ENCODE measurements at regions not wholly inside any gene's neighbourhood (a gene's known extent, or its start where the extent isn't known, plus 50 kb on each side); places are given as distances from the start of the nearest gene placed in this dataset.

- WGBS (ENCODE audit: insufficient coverage): 9% methylated on average over 19 of the region's 43 CpGs
- H3K27me3 Mint-ChIP-seq: peaks cover 9 to 13% of the 10 kb centered on the region in 2 donors
- ATAC-seq (replicated peaks in 1 of 4) (peak; percentile 97 to 99 (median 98)), DNase-seq (peak; percentile 52 to 86 (median 74))
- ChIA-PET CTCF (interaction anchor here (0.7 to 0.9 kb wide), 3 partner anchors 8 to 153 kb away, joined by 3 to 4 read pairs (median 4); no protein-coding TSS in a partner anchor), POLR2A (no interaction called here)
- peak overlapping the region in 1 of 2 donors; percentile 22 for H3K27ac Mint-ChIP-seq
- Histone ChIP-seq H3K36me3 (ENCODE audit: control insufficient read depth in 2 of 2, extremely low read depth in 1 of 2, insufficient read depth in 1 of 2, low read length in 1 of 2) (no peaks in the 10 kb centered on the region), H3K27me3 (replicated peaks in 1 of 2; ENCODE audit: control insufficient read depth in 2 of 2, extremely low read depth in 1 of 2, insufficient read depth in 2 of 2, low read length in 1 of 2) (peaks cover 0 to 14% of the 10 kb centered on the region in 2 experiments), H3K4me1 (ENCODE audit: control insufficient read depth in 1 of 2, extremely low read depth in 1 of 2, insufficient read depth in 2 of 2, low read length in 2 of 2) (peaks cover 0 to 3% of the 10 kb centered on the region in 2 experiments), H3K9me3 (no peaks in the 10 kb centered on the region), H3K27ac (ENCODE audit: low read length) (no peak overlapping the region), H3K4me3 (ENCODE audit: control insufficient read depth in 1 of 2, extremely low read depth in 1 of 2, low read length in 1 of 2) (peak overlapping the region; percentile 33 to 36)
- H3K4me1 Mint-ChIP-seq: peaks cover 0 to 5% (median 3%) of the 10 kb centered on the region in 3 donors
- H3K4me3 Mint-ChIP-seq: peak overlapping the region; percentile 67 to 77 (median 69)
- H3K9me3 Mint-ChIP-seq: no peaks in the 10 kb centered on the region
- H3K36me3 Mint-ChIP-seq: no peaks in the 10 kb centered on the region
Observed at GRCh38 chr7:35537067-35538023, 157.6 kb downstream of the HERPUD2 start.

- no peaks in the 10 kb centered on the region for H3K36me3 Mint-ChIP-seq
- no peaks in the 10 kb centered on the region for H3K9me3 Mint-ChIP-seq
- peaks cover 0 to 5% (median 3%) of the 10 kb centered on the region in 3 donors for H3K4me1 Mint-ChIP-seq
- 92% methylated on average over 11 of the region's 11 CpGs for WGBS (ENCODE audit: insufficient coverage)
- ChIA-PET CTCF (interaction anchor here (0.6 to 0.9 kb wide), 4 partner anchors 16 to 541 kb away, joined by 3 read pairs; no protein-coding TSS in a partner anchor), POLR2A (no interaction called here)
- H3K4me1 ChIP-seq (ENCODE audit: control insufficient read depth in 1 of 2, extremely low read depth in 1 of 2, insufficient read depth in 2 of 2, low read length in 2 of 2): peaks cover 0 to 3% of the 10 kb centered on the region in 2 experiments
- H3K27ac ChIP-seq (ENCODE audit: low read length): no peak overlapping the region
- H3K27me3 ChIP-seq (replicated peaks in 1 of 2; ENCODE audit: control insufficient read depth in 2 of 2, extremely low read depth in 1 of 2, insufficient read depth in 2 of 2, low read length in 1 of 2): peaks cover 0 to 18% of the 10 kb centered on the region in 2 experiments
- H3K36me3 ChIP-seq (ENCODE audit: control insufficient read depth in 2 of 2, extremely low read depth in 1 of 2, insufficient read depth in 1 of 2, low read length in 1 of 2): no peaks in the 10 kb centered on the region
- DNase-seq (no peak), ATAC-seq (replicated peaks in 1 of 4) (no peak)
- H3K4me3 ChIP-seq (ENCODE audit: control insufficient read depth in 1 of 2, extremely low read depth in 1 of 2, low read length in 1 of 2): no peak overlapping the region
- H3K4me3 Mint-ChIP-seq: peak overlapping the region in 2 of 3 donors; percentile 48 to 67
- H3K27ac Mint-ChIP-seq: no peak overlapping the region
- peaks cover 9 to 17% of the 10 kb centered on the region in 2 donors for H3K27me3 Mint-ChIP-seq
- H3K9me3 ChIP-seq: no peaks in the 10 kb centered on the region
Observed at GRCh38 chr7:35536396-35536826, 158.5 kb downstream of the HERPUD2 start.

- no peaks in the 10 kb centered on the region for H3K9me3 ChIP-seq
- ChIA-PET CTCF (interaction anchor here (0.6 to 0.7 kb wide), 3 partner anchors 109 to 293 kb away, joined by 3 to 14 read pairs (median 3); no protein-coding TSS in a partner anchor), POLR2A (no interaction called here)
- H3K4me1 ChIP-seq (ENCODE audit: control insufficient read depth in 1 of 2, extremely low read depth in 1 of 2, insufficient read depth in 2 of 2, low read length in 2 of 2): peaks cover 0 to 3% of the 10 kb centered on the region in 2 experiments
- Mint-ChIP-seq H3K27me3 (peaks cover 6 to 16% of the 10 kb centered on the region in 2 donors), H3K36me3 (no peaks in the 10 kb centered on the region), H3K27ac (no peak overlapping the region), H3K4me3 (no peak overlapping the region), H3K9me3 (no peaks in the 10 kb centered on the region), H3K4me1 (peaks cover 0 to 5% (median 3%) of the 10 kb centered on the region in 3 donors)
- H3K4me3 ChIP-seq (ENCODE audit: control insufficient read depth in 1 of 2, extremely low read depth in 1 of 2, low read length in 1 of 2): no peak overlapping the region
- no peaks in the 10 kb centered on the region for H3K36me3 ChIP-seq (ENCODE audit: control insufficient read depth in 2 of 2, extremely low read depth in 1 of 2, insufficient read depth in 1 of 2, low read length in 1 of 2)
- DNase-seq (no peak), ATAC-seq (replicated peaks in 1 of 4) (no peak)
- peaks cover 0 to 21% of the 10 kb centered on the region in 2 experiments for H3K27me3 ChIP-seq (replicated peaks in 1 of 2; ENCODE audit: control insufficient read depth in 2 of 2, extremely low read depth in 1 of 2, insufficient read depth in 2 of 2, low read length in 1 of 2)
- no peak overlapping the region for H3K27ac ChIP-seq (ENCODE audit: low read length)
- WGBS (ENCODE audit: insufficient coverage): 68% methylated on average over 4 of the region's 6 CpGs
Observed at GRCh38 chr7:35533902-35534301, 161.0 kb downstream of the HERPUD2 start.

- WGBS (ENCODE audit: insufficient coverage): 69% methylated on average over 8 of the region's 16 CpGs
- Histone ChIP-seq H3K27ac (ENCODE audit: low read length) (no peak overlapping the region), H3K4me1 (ENCODE audit: control insufficient read depth in 1 of 2, extremely low read depth in 1 of 2, insufficient read depth in 2 of 2, low read length in 2 of 2) (no peaks in the 10 kb centered on the region), H3K27me3 (replicated peaks in 1 of 2; ENCODE audit: control insufficient read depth in 2 of 2, extremely low read depth in 1 of 2, insufficient read depth in 2 of 2, low read length in 1 of 2) (peaks cover 0 to 16% of the 10 kb centered on the region in 2 experiments), H3K9me3 (no peaks in the 10 kb centered on the region), H3K36me3 (ENCODE audit: control insufficient read depth in 2 of 2, extremely low read depth in 1 of 2, insufficient read depth in 1 of 2, low read length in 1 of 2) (no peaks in the 10 kb centered on the region), H3K4me3 (ENCODE audit: control insufficient read depth in 1 of 2, extremely low read depth in 1 of 2, low read length in 1 of 2) (no peak overlapping the region)
- Mint-ChIP-seq H3K36me3 (no peaks in the 10 kb centered on the region), H3K27ac (no peak overlapping the region), H3K4me3 (no peak overlapping the region), H3K9me3 (no peaks in the 10 kb centered on the region), H3K4me1 (no peaks in the 10 kb centered on the region), H3K27me3 (peaks cover 17 to 21% of the 10 kb centered on the region in 2 donors)
- CTCF ChIA-PET: no interaction called here
- ATAC-seq (replicated peaks in 1 of 4) (no peak), DNase-seq (no peak)
- POLR2A ChIA-PET: no interaction called here
Observed at GRCh38 chr7:35530124-35531109, 164.5 kb downstream of the HERPUD2 start.

- no peaks in the 10 kb centered on the region for H3K36me3 Mint-ChIP-seq
- no peak for DNase-seq
- ChIA-PET CTCF (no interaction called here), POLR2A (no interaction called here)
- peaks cover 17 to 21% of the 10 kb centered on the region in 2 donors for H3K27me3 Mint-ChIP-seq
- H3K27ac Mint-ChIP-seq: no peak overlapping the region
- ATAC-seq (replicated peaks in 1 of 4): no peak
- Histone ChIP-seq H3K27ac (ENCODE audit: low read length) (no peak overlapping the region), H3K27me3 (replicated peaks in 1 of 2; ENCODE audit: control insufficient read depth in 2 of 2, extremely low read depth in 1 of 2, insufficient read depth in 2 of 2, low read length in 1 of 2) (peaks cover 0 to 16% of the 10 kb centered on the region in 2 experiments), H3K4me1 (ENCODE audit: control insufficient read depth in 1 of 2, extremely low read depth in 1 of 2, insufficient read depth in 2 of 2, low read length in 2 of 2) (no peaks in the 10 kb centered on the region), H3K36me3 (ENCODE audit: control insufficient read depth in 2 of 2, extremely low read depth in 1 of 2, insufficient read depth in 1 of 2, low read length in 1 of 2) (no peaks in the 10 kb centered on the region), H3K9me3 (no peaks in the 10 kb centered on the region), H3K4me3 (ENCODE audit: control insufficient read depth in 1 of 2, extremely low read depth in 1 of 2, low read length in 1 of 2) (no peak overlapping the region)
- no peaks in the 10 kb centered on the region for H3K9me3 Mint-ChIP-seq
- no peak overlapping the region for H3K4me3 Mint-ChIP-seq
- WGBS (ENCODE audit: insufficient coverage): 17% methylated on average over 2 of the region's 6 CpGs
- no peaks in the 10 kb centered on the region for H3K4me1 Mint-ChIP-seq
Observed at GRCh38 chr7:35529713-35530112, 165.2 kb downstream of the HERPUD2 start.

All from T-cell (primary cell).